SIG-M5 treated with dmso at 0.1 percent for 504 hours (cell line): ENCODE measurements at regions not wholly inside any gene's neighbourhood (a gene's known extent, or its start where the extent isn't known, plus 50 kb on each side); places are given as distances from the start of the nearest gene placed in this dataset.

Experiments
- DNase-seq: peaks from one replicate; lab custom pipeline; 2025; ENCODE audit not compliant: unreplicated experiment; lab: John Stamatoyannopoulos, UW

DNA sequence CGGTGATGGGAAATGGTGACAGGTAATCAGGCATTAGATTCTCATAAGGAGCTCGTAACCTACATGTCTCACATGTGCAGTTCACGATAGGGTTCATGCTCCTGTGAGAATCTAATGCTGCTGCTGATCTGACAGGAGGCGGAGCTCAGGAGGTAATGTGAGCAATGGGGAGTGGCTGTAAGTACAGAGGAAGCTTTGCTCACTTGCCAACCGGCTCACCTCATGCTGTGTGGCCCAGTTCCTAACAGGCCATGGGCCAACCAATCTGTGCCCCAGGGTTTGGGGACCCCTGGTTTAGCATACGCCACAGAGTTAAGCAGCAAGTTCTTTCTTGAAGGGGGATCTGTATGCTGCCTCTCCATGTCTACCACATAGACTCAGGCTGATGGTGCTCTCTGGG is 133.1 kb downstream of the IQUB start:
- DNase-seq, result no peak

DNA sequence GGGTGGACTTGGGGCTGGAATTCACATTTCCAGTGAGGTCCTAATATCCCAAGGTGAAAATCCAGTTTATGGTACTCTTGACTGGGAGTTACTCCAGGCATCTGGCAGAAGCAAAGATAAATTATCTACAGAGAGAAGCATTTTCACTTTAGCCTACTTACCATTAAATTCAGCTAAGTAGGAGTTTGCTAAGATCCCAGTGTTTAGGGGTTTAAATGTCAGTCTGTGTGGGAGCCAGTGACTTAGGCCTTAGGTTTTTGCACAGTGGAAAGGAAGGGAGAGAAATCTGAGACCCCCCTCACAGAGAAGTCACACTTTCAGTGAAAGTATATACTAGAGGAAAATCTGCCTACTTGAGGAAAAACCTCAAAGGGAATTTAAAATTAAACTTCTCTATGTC is 134.2 kb downstream of the IQUB start:
- DNase-seq, result no peak

DNA sequence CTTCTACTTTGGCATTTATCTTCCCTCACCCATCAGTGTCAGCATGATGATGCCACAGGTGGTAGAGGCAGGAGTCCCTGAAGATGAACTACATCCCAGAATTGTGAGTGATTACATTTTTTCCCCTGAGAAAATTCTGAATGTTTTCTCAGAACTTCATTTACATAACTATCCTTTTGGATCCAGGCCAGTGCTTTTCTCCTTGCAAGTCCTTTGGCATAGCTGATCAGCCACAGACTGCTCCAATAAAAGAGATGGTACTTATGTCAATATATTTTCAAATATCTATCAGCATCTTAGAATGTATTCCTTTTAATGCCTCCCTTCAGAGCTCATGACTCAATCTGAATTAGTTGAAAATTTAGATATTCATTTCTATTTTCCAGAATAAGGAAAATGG is 135.5 kb downstream of the IQUB start:
- no peak for DNase-seq

DNA sequence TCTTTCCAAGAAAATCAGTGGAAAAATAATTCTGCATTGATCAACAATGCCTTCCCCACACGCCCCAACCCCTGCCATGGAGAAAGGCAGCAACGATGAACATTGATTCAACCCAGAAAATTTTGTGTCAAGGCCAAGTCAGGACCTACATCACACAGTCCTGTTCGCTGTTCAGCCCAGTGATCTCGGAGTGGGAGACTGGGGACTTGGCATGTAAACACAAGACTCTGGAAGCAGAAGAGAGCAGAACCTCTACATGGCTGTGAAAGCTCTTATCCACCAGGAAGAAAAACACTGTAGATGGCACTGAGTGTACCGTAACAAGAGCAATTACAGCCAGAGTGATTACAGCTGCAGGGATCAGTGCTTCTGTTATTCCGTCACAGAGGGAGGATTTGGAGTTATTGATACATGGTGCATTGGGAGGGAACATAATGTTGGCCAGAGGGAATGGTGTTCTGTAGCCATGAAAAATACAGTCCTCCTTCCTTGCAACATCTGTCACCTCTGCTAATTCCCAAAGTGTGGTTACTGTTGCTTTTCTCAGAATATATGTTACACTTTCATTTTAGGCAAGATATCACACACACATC is 136.6 kb downstream of the IQUB start:
- no peak for DNase-seq

DNA sequence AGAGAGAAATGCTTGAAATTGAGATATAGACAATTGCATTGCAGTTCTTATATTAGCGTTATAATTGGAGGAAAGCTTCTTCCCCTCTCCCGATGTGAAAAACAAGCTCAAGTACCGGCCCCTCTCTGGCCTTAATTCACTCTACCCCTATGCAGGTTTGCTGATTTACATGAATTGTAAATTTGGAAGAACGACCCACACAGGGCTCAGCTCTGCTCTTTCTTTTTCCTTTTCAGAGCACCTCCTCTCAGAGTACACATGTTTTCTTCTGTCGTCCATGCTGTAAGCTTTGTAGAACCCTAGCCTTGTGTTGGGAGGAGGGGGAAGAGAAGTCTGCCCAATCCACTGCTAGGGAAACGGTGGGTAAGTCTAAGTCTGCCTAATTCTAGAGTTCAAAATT is 140.8 kb downstream of the IQUB start:
- no peak for DNase-seq

DNA sequence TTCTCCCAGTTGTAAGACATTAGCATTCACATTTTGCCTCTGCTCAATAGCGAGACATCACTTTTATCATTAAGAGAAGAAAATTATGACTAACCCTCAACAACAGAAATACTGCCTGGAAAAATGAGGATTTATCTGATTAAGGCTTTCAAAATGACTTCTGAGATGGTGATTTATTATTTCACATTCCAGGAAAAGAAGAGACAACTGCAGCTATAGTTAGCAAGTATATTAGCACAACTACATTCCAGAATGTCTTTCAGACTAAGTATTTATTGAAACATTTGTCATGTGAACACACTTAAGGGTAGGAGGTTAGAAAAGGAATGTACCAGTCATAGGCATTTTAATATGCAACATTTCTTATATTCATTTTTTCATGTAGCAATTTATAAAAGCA is 162.0 kb downstream of the IQUB start:
- no peak for DNase-seq

DNA sequence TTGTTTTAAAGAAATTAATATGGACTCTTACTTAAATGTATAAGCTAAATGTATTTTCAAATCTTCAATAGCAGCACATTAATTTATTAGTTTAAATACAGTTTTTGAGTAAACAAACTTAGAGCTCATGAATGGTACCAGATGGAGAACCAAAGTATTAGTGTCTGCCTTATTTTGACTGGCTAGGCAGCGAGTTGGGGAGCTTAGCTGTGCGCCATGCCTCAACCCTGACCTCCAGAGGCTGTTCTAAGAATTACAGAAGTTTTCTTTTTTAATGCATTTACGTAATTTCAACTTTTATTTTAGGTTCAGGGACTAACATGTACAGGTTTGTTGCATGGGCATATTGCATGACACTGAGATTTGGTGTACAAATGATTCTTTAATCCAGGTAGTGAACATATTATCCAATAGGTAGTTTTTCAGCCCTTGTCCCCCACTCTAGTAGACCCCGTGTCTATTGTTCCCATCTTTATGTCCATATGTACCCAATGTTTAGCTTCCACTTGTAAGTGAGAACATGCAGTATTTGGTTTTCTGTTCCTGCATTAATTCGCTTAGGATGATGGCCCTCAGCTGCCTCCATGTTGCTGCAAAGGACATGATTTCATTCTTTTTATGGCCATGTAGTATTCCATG is 166.8 kb downstream of the IQUB start:
- DNase-seq, result peak; percentile 35

DNA sequence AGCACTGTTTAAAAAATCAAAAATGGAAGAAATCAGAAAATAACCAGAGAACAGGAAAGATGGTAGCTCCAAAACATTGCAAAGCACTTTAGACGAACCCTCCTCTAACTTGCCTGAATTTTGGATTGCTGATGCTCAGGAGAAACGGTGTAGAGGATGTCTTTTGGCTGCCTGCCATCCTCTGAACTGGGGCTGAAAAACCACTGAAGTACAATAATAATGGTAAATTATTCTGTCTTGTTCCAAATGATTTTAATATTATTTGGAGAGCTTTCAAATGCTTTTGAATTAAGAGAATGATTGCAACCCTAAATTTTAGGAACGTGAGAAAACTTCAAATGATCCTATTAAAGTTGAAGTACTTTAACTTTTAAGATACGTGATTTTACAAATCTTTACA is 167.3 kb upstream of the SLC13A1 start:
- DNase-seq, result no peak

DNA sequence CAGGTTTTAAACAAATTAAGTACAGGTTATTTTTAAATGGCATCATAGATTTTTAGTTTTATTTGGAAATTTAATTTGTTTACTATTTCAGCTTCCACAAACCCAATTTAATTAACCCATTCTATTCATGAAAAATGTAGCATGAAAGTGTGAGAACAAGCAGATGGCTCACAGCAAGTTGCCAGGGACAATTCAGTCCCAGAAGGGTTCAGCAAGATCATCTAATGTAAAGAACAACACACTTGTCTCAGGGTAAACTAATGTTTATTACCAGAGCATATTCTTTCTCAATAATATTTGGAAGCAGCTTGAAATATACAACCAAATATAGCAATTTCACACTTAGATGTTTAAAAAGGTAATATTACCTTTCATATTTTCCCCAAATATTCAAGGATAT is 166.9 kb upstream of the SLC13A1 start:
- DNase-seq, result no peak

DNA sequence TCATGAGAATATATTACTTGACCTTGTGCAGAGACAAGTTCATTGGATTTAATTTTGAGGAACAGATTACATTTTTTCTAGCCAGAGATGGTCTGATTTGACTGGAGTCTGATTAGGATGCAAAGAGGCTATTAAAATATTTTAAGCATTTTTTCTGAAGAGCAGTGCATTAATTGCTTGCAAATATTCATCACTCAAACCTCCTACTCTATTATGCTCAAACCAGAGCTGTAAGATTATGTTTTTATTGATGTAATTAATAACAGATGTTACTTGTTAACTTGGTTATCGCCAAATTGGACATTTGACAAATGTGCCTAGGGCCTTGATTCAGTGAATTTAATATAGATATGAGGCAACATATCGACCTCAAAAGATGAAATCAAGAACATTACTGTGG is 160.9 kb upstream of the SLC13A1 start:
- no peak for DNase-seq

DNA sequence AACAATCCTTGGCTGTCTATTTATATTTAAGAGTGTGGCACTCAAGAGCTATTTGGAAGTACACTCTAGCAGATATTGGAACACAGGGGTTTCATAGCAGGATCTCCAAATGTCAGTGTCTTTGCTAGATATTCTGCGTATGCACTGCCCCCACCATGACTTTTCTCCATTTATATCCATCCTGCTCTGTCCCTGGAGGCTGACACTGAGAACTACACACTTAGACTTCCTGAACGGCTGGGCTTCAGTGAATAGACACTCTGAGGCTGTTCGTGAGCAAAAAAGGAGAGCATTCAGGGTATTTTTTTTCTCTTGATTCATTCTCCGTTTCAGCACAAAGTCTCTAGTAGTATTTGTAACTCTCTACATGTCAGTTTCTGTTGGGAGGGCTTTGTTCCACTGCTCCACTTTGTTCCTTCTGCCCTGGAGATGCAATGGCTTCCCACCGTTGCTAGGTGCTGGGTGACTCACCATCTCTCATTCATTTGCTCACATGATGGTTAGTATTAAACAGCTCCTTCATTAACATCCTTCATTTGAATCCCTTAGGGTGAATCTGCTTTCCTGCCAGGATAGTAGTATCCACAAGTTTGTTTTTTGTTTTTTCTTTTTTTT is 155.9 kb upstream of the SLC13A1 start:
- peak; percentile 0 for DNase-seq

DNA sequence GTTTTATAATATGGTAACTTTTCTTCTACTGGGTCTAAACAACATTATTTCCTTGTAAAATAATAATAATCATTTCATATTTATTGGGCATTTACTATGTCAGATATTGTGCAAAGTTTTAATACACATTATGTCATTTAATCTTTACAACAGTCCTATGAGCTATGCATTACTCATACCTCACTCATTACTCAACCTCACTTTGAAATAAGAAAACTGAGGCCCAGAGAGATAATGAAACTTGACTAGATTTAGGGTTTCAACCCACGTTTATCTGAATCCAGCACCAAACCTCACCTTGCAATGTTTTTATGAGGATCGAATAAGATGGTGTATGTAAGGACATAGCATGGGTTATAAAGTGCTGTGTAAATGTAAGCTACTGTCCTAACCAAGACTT is 153.2 kb upstream of the SLC13A1 start:
- DNase-seq, result no peak

DNA sequence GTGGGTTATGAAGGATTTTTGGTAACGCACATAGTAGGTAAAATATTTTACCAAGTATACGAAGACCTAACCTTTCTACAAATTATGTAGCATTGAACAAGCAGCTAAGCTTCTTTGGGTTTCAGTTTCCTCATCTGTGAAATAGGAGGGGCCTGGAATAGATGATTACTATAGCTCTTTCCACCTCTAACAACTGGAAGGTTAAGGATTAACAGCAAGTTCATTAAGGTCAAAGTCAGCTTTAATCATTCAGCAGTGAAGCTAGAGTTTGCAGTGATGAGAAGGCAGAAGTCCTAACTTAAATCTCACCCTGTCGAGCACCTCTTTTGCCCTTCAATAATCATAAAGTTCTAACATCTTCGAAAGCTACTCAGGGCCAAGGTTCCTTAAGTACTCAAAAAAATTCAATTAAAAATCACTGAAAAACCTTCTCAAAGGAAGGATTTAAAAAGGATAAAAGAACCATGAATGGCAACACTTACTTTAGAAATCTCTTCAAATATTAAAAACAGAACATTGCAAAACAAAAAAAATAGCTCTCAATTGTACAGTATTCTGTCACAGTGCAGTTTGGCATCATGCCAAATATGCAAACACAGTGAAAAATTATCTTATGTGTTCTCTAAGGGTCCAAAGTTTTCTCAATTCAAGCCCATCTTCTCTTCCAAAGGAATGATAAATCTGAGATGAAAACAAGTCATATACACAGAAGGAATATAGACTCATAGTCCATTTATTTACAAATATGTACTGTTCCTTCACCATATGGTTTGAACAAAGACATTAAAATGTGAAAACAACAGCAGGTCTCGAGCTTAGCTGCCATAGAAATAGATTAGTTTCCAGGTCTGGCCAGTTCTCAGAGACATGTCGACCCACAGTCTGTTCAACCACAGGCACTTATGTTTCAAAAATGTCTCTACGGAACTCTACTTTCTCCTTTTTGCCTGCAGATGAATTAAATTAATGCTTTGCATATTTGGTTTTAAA is 152.0 kb upstream of the SLC13A1 start:
- no peak for DNase-seq

DNA sequence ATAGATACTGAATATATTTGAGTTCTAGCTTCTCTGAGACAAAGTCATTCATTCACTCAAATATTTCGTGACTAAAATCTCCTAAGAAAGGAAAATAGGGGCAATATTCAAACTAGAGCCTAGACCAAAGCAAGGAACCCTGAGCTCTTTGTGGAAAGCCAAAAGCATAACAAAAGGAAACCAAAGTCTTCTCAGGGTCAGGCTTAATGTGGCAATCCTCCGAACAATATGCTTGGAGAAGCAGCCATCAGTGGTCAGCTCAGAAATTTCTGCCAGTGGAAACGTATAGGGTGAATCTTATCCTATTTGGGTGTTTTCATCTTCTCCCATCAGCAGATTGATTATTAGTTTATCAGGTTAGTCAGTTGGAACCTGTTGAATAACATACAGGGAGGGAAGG is 151.3 kb upstream of the SLC13A1 start:
- DNase-seq, result no peak

DNA sequence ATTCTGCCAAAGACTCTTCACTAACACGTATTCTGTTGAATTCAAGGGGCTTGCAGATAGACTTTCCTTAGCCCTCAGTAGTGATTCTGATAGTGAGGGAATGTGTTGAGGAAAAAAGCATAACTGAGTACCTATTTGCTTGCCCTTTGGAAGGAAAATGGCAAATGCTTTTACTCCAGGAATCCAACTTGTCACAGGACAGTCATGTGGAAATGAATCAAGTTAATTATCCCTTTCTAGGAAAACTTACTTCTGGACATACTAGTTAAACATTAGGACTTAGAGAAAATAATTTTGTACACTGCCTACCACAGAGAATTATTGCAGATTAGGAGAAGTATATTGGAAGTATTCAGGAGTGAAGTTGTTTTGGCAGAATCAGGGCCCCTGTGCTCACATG is 148.9 kb upstream of the SLC13A1 start:
- DNase-seq, result no peak

DNA sequence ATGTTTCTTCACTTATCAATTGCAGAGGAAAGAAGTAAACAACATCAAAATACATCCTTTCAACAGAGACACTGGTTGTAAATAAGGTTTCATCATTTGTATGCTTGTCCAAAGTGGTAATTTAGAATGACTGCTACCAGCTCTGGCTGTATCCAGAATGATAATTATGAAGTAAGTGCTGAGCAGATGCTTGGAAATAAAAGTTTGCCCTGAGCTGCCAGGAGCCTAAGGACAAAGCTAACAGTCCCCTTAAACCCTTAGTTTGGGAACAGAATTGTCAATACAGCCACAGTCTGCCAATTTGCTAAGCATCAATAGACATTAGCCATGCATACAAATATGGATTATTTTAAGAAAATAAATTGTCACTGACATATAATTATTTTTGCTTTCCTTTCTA is 147.0 kb upstream of the SLC13A1 start:
- DNase-seq, result no peak

DNA sequence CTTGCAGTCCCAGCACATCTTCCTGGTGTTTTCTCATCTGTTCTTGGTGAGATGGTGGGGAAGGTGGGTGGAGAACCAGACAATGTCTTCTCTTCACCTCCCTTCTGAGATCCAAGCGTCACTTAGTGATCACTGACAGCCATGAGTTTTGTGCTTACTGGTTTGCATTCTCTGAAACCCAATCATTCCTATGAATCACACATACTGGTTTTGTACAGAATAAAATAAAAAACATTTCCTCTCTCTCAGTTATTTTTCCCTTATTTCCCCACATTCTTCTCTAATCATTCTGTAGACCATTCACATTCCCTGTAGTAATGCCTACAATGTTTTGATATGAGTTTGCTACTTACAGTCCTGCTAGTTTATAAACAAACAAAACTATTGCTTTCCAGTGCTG is 143.8 kb upstream of the SLC13A1 start:
- no peak for DNase-seq

DNA sequence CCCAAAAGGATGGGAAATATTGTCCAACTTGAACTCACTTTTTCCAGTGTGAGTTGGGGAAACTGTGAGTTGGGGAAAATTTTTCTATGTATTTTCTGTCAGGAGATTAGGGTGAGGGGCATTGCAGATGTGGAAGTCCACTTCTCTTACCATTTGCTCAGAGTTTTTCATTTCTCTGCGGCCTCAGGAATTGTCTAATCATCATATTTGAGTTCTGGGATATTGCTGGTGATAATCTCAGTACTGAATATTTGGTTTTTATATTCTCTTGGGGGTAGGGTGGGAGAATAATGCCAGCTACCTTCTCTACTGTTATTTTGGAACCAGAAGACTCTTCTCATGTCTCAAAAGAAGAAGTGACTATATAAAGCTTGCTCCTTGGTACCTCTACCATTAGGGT is 141.3 kb upstream of the SLC13A1 start:
- DNase-seq, result no peak

DNA sequence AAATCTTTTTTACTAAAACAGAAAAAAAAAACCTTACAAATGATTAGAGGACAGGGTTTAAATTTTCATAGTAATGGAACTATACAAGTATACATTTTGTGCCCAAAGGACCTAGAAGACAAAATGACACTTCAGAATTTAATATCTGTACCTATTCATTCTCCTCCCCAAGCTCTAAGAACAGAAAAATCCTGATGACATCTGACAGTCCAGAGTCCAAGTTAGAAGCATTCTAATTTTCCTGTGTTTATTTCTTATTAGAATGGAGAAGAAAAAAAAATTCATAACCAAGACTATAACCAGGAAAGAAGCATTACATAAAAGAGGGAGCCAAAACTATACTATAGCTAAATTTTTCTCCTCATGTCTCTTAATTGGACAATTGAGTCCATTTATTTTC is 138.9 kb upstream of the SLC13A1 start:
- DNase-seq, result no peak

DNA sequence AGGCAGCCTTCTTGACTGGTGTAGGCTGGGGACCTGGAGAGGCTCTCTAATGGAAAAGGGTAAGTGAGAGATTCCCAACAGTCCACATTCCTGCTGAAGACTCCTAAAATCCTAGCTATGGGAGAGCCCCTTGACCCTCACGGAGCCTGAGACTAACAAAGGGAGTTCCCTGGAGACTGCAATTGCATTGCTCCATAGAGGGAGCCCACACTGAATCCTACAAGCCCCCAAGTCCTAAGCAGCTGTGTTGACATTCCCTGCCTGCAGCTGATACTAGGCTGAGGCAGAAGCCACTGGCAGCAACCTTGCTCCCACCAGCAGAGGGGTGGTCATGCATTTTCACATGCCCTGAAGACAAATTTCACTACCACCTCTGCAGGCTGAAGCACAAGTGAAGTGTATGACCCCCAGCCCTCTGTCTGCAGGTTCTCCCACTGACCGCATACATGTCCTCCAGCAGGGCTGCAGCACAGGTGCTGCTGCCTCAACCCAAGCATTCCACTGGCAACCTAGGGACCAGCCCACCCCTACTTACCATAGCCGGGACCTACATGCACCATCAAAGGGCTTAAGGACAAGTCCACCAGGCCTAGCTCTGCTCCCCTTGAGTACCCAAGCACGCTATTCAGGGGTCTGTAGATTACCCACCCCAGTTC is 130.3 kb upstream of the SLC13A1 start:
- no peak for DNase-seq

DNA sequence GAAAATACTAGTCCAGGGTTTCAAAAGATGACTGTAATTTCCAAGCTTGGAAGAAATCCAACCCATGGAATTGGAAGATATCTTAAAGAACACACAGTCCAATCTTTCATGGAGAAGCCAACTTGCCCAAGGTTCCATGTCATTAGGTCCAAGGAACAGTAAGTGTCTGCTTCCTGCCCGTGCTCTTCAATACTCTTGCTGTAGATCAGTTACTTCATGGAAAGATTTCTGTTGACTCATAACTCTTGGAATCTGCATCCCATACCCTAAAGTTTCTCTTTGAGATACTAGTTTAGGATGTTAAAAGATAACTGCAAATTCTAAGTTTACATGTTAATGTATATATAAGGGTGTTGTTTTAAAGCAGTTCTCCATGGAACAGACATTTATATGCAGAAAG is 127.9 kb upstream of the SLC13A1 start:
- no peak for DNase-seq
